ENCODE measurements at regions not wholly inside any gene's neighbourhood (a gene's known extent, or its start where the extent isn't known, plus 50 kb on each side); places are given as distances from the start of the nearest gene placed in this dataset.

DNA sequence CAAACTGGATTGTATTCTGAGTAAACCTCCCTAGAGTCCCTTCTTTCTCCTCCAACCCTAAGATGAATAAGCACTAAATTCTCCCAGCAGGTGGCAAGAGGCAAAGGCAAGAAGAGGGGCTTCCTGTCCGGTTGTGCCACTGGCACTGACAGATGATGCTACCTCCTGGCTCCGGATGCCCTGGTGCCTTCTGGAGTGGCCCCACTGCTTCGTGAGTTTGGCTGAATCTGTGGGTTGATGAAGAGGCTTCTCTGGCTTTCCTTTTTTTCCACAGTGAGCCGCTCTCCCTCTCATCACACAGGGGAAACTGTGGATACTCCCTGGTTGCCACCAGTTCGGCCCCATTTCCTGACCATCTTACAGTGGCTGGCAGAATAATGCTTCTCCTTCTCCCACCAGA, 404.7 kb downstream of the GALR1 start:
- TF ChIP-seq, protein P1, sequence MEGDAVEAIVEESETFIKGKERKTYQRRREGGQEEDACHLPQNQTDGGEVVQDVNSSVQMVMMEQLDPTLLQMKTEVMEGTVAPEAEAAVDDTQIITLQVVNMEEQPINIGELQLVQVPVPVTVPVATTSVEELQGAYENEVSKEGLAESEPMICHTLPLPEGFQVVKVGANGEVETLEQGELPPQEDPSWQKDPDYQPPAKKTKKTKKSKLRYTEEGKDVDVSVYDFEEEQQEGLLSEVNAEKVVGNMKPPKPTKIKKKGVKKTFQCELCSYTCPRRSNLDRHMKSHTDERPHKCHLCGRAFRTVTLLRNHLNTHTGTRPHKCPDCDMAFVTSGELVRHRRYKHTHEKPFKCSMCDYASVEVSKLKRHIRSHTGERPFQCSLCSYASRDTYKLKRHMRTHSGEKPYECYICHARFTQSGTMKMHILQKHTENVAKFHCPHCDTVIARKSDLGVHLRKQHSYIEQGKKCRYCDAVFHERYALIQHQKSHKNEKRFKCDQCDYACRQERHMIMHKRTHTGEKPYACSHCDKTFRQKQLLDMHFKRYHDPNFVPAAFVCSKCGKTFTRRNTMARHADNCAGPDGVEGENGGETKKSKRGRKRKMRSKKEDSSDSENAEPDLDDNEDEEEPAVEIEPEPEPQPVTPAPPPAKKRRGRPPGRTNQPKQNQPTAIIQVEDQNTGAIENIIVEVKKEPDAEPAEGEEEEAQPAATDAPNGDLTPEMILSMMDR (IDR thresholded peaks at IDR 0.05; ENCODE audit: poor library complexity, severe bottlenecking): no peak
- TF ChIP-seq EZH2 (IDR thresholded peaks at IDR 0.05; ENCODE audit: borderline replicate concordance, insufficient read depth, low read length, poor library complexity, severe bottlenecking) (no peak), TAF1 (IDR thresholded peaks at IDR 0.05; ENCODE audit: low read depth) (no peak), RAD21 (conservative IDR thresholded peaks at IDR 0.05) (no peak), POLR2AphosphoS5 (IDR thresholded peaks at IDR 0.05) (no peak), EP300 (conservative IDR thresholded peaks at IDR 0.05; ENCODE audit: poor library complexity, severe bottlenecking) (no peak), SMC3 (conservative IDR thresholded peaks at IDR 0.05; ENCODE audit: poor library complexity) (no peak), MXI1 (conservative IDR thresholded peaks at IDR 0.05; ENCODE audit: poor library complexity, severe bottlenecking) (no peak)
- TF ChIP-seq, protein P2, sequence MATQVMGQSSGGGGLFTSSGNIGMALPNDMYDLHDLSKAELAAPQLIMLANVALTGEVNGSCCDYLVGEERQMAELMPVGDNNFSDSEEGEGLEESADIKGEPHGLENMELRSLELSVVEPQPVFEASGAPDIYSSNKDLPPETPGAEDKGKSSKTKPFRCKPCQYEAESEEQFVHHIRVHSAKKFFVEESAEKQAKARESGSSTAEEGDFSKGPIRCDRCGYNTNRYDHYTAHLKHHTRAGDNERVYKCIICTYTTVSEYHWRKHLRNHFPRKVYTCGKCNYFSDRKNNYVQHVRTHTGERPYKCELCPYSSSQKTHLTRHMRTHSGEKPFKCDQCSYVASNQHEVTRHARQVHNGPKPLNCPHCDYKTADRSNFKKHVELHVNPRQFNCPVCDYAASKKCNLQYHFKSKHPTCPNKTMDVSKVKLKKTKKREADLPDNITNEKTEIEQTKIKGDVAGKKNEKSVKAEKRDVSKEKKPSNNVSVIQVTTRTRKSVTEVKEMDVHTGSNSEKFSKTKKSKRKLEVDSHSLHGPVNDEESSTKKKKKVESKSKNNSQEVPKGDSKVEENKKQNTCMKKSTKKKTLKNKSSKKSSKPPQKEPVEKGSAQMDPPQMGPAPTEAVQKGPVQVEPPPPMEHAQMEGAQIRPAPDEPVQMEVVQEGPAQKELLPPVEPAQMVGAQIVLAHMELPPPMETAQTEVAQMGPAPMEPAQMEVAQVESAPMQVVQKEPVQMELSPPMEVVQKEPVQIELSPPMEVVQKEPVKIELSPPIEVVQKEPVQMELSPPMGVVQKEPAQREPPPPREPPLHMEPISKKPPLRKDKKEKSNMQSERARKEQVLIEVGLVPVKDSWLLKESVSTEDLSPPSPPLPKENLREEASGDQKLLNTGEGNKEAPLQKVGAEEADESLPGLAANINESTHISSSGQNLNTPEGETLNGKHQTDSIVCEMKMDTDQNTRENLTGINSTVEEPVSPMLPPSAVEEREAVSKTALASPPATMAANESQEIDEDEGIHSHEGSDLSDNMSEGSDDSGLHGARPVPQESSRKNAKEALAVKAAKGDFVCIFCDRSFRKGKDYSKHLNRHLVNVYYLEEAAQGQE (IDR thresholded peaks at IDR 0.05; ENCODE audit: borderline replicate concordance): no peak
